Testis (tissue), 2 donors: ENCODE measurements at regions not wholly inside any gene's neighbourhood (a gene's known extent, or its start where the extent isn't known, plus 50 kb on each side); places are given as distances from the start of the nearest gene placed in this dataset.

Experiments used
- DNase-seq: peaks from one replicate; pipeline ENCODE4 v3.0.0-alpha.2; 2019
- H3K27ac ChIP-seq, 2 donors: fragments of 200-600 bp; sonication (generic); one replicate each; pipeline ENCODE4 v1.5.1; 2019
- H3K27me3 ChIP-seq: fragments of 200-600 bp; sonication (generic); one replicate; pipeline ENCODE4 v1.5.1; 2019
- H3K36me3 ChIP-seq: fragments of 200-600 bp; sonication (generic); one replicate; pipeline ENCODE4 v1.5.1; 2017; ENCODE audit warnings: low read depth; ENCODE audit errors: missing control alignments
- H3K4me1 ChIP-seq: fragments of 200-600 bp; sonication (generic); one replicate; pipeline ENCODE4 v1.5.1; 2019
- H3K4me3 ChIP-seq, 2 donors: fragments of 200-600 bp; sonication (generic); one replicate each; pipeline ENCODE4 v1.5.1; 2017 to 2019
- H3K9me3 ChIP-seq: fragments of 200-600 bp; sonication (generic); one replicate; pipeline ENCODE4 v1.5.1; 2017
- POLR2A ChIP-seq: fragments of 450-650 bp; IDR thresholded peaks from one replicate; pipeline ENCODE4 v1.6.1; 2017; ENCODE audit warnings: antibody characterized with exemption, mild to moderate bottlenecking, moderate library complexity
- WGBS, 2 donors: methylation state at CpG; one replicate each; pipeline ENCODE4 v1.1.5; 2018; 5-methylcytosine and 5-hydroxymethylcytosine counted together
- intact Hi-C: fragments of 100-400 bp; cut with DNase I; formaldehyde crosslinking; loops from one replicate; pipeline ENCODE4 v1.15.1; 2023; ENCODE audit warnings: low total_unique reads
- TF ChIP-seq, protein P1 (sequence below), 3 experiments: fragments of 450-650 bp in 2 of 3; fragments of 200-600 bp in 1 of 3; sonication (generic) in 1 of 3; IDR thresholded peaks; one replicate each; pipeline ENCODE4 v1.5.1; 2016 to 2019; ENCODE audit warnings: antibody characterized with exemption in 3 of 3, mild to moderate bottlenecking in 2 of 3, moderate library complexity in 1 of 3

DNA sequence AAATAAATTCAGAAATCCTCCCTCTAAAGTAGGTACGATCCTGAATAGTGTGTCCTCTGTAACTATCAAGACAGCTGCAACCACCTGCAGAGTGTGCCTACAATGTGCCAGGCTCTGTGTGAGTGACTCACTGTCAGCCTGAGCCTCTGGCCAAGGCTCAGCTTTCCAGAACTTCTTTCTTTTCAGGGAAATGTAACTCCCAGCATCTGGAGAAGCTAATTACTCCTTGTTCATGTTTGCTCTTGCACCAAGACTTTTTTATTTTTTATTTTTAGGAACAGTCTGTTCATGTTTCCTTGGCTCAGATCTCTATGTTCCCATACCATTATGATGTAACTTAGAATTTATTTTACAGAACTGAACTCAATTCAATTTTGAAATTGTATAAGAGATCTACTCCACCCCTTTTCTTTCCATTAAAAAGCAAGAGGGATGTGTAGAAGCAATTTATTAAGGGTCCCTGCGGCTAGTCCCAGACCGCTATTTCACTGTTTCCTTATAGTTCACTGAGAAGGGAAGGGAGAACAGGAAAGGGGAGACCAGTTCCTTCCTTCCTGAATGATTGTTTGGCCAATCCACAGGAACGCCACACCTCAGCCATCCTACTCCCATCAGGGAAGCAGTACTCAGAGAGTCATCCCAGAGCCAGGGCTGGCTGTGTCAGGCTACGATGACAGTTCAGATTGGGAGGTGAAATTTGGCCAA lies 112.4 kb upstream of the ZNF648 start:
- TF ChIP-seq, protein P1, sequence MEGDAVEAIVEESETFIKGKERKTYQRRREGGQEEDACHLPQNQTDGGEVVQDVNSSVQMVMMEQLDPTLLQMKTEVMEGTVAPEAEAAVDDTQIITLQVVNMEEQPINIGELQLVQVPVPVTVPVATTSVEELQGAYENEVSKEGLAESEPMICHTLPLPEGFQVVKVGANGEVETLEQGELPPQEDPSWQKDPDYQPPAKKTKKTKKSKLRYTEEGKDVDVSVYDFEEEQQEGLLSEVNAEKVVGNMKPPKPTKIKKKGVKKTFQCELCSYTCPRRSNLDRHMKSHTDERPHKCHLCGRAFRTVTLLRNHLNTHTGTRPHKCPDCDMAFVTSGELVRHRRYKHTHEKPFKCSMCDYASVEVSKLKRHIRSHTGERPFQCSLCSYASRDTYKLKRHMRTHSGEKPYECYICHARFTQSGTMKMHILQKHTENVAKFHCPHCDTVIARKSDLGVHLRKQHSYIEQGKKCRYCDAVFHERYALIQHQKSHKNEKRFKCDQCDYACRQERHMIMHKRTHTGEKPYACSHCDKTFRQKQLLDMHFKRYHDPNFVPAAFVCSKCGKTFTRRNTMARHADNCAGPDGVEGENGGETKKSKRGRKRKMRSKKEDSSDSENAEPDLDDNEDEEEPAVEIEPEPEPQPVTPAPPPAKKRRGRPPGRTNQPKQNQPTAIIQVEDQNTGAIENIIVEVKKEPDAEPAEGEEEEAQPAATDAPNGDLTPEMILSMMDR (IDR thresholded peaks at IDR 0.05) = no peak
- no peak for TF ChIP-seq POLR2A
- DNase-seq = peak; percentile 70
- intact Hi-C loops = no loop called here
- H3K27me3 ChIP-seq = no peaks in the 10 kb centered on the region
- H3K9me3 ChIP-seq = no peaks in the 10 kb centered on the region
- no peaks in the 10 kb centered on the region for H3K4me1 ChIP-seq
- no peak overlapping the region for H3K4me3 ChIP-seq
- H3K27ac ChIP-seq = peak overlapping the region; percentile 52 to 82
- no peaks in the 10 kb centered on the region for H3K36me3 ChIP-seq
- 44 to 52% methylated on average over 5 of the region's 5 CpGs for WGBS, 2 donors

DNA sequence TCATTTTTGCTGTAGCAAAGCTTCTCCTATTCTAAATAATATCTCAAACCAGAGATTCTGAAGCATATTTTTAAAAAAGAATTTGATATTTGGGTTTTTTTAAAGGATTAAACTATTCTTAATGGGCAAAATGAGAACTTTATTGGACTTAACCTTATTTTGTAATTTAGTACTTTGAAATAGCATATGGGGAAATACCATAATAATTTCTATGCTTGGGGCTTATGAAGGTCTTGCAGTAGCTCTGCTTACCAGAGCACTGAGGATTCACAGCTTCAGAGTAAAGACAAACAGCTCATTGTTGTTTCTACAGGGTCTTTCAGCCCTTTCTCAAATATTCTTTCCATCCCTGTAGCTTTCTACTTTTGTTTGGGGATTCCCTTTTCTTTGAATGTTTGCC lies 111.2 kb upstream of the ZNF648 start:
- no peaks in the 10 kb centered on the region for H3K4me1 ChIP-seq
- intact Hi-C loops = no loop called here
- no peaks in the 10 kb centered on the region for H3K36me3 ChIP-seq
- TF ChIP-seq, protein P1 (IDR thresholded peaks at IDR 0.05) = no peak
- TF ChIP-seq POLR2A = no peak
- H3K9me3 ChIP-seq = no peaks in the 10 kb centered on the region
- H3K4me3 ChIP-seq = no peak overlapping the region
- no peak for DNase-seq
- no peaks in the 10 kb centered on the region for H3K27me3 ChIP-seq
- H3K27ac ChIP-seq = no peak overlapping the region

DNA sequence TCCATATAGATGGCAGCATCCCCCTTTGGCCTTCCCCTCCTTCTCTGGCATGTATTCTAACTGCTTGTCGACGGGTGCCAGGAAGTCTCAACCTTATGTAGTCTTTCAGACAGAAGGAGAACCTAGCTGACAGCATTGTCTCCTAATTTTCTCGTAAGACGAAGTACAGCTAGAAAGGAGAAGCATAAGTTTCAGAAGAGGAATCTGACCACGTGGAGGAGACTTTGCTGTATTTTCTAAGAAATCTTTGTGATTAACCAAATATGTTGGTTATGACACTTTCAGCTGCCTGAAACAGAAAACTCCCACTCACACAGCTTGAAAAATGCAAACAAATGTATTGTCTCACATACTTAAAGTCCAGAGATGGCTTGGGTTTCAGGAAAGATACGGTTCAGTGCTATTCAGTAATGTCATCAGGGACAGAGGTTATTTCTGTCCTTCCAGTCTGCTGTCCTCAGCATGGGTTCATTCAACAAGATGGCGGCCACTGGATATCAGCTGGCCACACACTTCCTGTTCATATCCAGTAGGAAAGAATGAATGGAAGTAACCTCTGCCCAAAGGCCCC lies 109.5 kb upstream of the ZNF648 start:
- Histone ChIP-seq H3K4me3 (no peak overlapping the region), H3K27ac (no peak overlapping the region), H3K9me3 (no peaks in the 10 kb centered on the region), H3K4me1 (no peaks in the 10 kb centered on the region), H3K36me3 (no peaks in the 10 kb centered on the region), H3K27me3 (no peaks in the 10 kb centered on the region)
- intact Hi-C loops = no loop called here
- no peak for TF ChIP-seq POLR2A
- TF ChIP-seq, protein P1 (IDR thresholded peaks at IDR 0.05) = no peak
- DNase-seq = peak; percentile 22
- 62 to 64% methylated on average over 7 of the region's 7 CpGs for WGBS, 2 donors

DNA sequence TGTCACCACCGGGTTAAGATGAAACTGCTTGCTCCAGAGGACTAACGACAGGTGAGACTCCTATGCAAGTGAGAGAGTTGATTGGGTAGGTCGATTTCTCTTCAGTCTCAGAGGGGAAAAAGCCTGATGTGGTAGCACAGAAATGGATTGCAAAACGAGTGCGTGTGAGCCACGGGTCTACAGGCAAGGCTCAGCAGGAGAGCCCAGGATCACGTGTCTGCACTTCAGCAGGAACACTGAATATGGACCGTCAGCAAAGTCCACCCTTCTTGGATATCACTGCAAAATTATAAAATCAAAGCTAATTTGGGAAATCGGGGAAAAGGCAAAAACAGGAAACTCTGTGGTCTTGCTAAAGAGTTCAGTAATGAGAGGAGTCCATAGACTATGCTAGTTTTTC lies 107.7 kb upstream of the ZNF648 start:
- no peaks in the 10 kb centered on the region for H3K27me3 ChIP-seq
- intact Hi-C loops = no loop called here
- H3K4me1 ChIP-seq = peaks cover under 1% of the 10 kb centered on the region
- no peaks in the 10 kb centered on the region for H3K9me3 ChIP-seq
- no peaks in the 10 kb centered on the region for H3K36me3 ChIP-seq
- WGBS, 2 donors = 61 to 63% methylated on average over 9 of the region's 9 CpGs
- no peak overlapping the region for H3K27ac ChIP-seq
- H3K4me3 ChIP-seq = no peak overlapping the region
- DNase-seq = peak; percentile 57
- TF ChIP-seq, protein P1 (IDR thresholded peaks at IDR 0.05) = no peak
- TF ChIP-seq POLR2A = no peak

DNA sequence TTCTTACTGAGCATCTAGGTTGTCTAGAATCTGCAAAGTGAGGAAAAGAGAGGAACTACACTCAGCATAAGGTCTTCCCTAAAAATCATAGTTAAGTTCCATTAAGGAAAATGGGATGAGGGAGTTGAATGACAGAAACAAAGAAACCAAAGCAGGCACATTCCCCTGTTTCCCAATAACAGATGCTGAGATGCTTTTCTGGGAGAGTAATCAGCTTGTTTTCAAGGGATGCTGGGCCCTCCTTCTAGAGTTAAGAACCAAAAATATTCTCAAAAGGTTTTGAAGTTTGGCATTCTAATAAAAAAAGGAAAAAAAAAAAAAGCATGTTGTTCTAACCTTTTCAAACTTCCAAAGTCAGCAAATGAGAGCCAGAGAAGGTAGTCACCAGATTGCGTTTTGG lies 105.2 kb upstream of the ZNF648 start:
- Histone ChIP-seq H3K4me1 (peaks cover 8% of the 10 kb centered on the region), H3K9me3 (no peaks in the 10 kb centered on the region), H3K27me3 (no peaks in the 10 kb centered on the region), H3K27ac (no peak overlapping the region), H3K4me3 (no peak overlapping the region), H3K36me3 (no peaks in the 10 kb centered on the region)
- 71 to 72% methylated on average over 1 of the region's 1 CpG for WGBS, 2 donors
- intact Hi-C loops = no loop called here
- no peak for TF ChIP-seq POLR2A
- TF ChIP-seq, protein P1 (IDR thresholded peaks at IDR 0.05) = no peak
- no peak for DNase-seq
